Natural killer cell (primary cell): ENCODE measurements at regions not wholly inside any gene's neighbourhood (a gene's known extent, or its start where the extent isn't known, plus 50 kb on each side); places are given as distances from the start of the nearest gene placed in this dataset.

Experiments used
- ATAC-seq, 3 donors: fragments of 150-1000 bp in 2 of 3; fragments of 200-7000 bp in 1 of 3; cut with Tn5 transposase; 1 replicate in 1 of 3; 2 replicates in 2 of 3; pipeline ENCODE4 v1.10.0; 2021; ENCODE audit warnings: mild to moderate bottlenecking in 2 of 3, moderate library complexity in 2 of 3
- DNase-seq, 2 donors: peaks; one replicate each; pipeline versions ENCODE4 v3.0.0 to v3.0.0-alpha.2; 2013 to 2021; ENCODE audit warnings: mixed read lengths in 1 of 2
- H3K27ac ChIP-seq: one replicate; pipeline ENCODE4 v1.5.1; 2013; ENCODE audit warnings: mild to moderate bottlenecking, low read length
- H3K27me3 ChIP-seq: one replicate; pipeline ENCODE4 v1.6.1; 2013; ENCODE audit warnings: low read length; ENCODE audit not compliant: control insufficient read depth, insufficient read depth
- H3K36me3 ChIP-seq: one replicate; pipeline ENCODE4 v1.6.1; 2013; ENCODE audit warnings: low read length; ENCODE audit not compliant: control insufficient read depth, insufficient read depth
- H3K4me1 ChIP-seq: one replicate; pipeline ENCODE4 v1.6.1; 2013; ENCODE audit warnings: low read length; ENCODE audit not compliant: control insufficient read depth, insufficient read depth
- H3K4me3 ChIP-seq: one replicate; pipeline ENCODE4 v1.5.1; 2013; ENCODE audit warnings: low read length
- H3K9me3 ChIP-seq: one replicate; pipeline ENCODE4 v1.6.1; 2013; ENCODE audit warnings: low read length; ENCODE audit not compliant: control insufficient read depth, insufficient read depth
- H3K27ac Mint-ChIP-seq, 2 donors: one replicate each; pipeline ENCODE4 v1.8.0; 2022; ENCODE audit warnings: mild to moderate bottlenecking in 2 of 2, mixed read lengths in 2 of 2, moderate library complexity in 1 of 2
- H3K27me3 Mint-ChIP-seq, 2 donors: one replicate each; pipeline ENCODE4 v1.8.0; 2022; ENCODE audit warnings: low read depth in 2 of 2, mixed read lengths in 2 of 2
- H3K36me3 Mint-ChIP-seq: one replicate; pipeline ENCODE4 v1.8.0; 2022; ENCODE audit warnings: mixed read lengths
- H3K4me1 Mint-ChIP-seq, 2 donors: one replicate each; pipeline ENCODE4 v1.8.0; 2022; ENCODE audit warnings: mixed read lengths in 2 of 2
- H3K4me3 Mint-ChIP-seq: one replicate; pipeline ENCODE4 v1.8.0; 2022; ENCODE audit warnings: mild to moderate bottlenecking, moderate library complexity, mixed read lengths
- H3K9me3 Mint-ChIP-seq, 2 donors: one replicate each; pipeline ENCODE4 v1.8.0; 2022; ENCODE audit warnings: mixed read lengths in 2 of 2
- CTCF ChIP-seq: fragments of 200-600 bp; IDR thresholded peaks from one replicate; pipeline ENCODE4 v1.8.0; 2022; ENCODE audit warnings: antibody characterized with exemption
- WGBS: methylation state at CpG from one replicate; pipeline ENCODE4 v1.1.7; 2013; ENCODE audit warnings: missing lambda C conversion rate; ENCODE audit not compliant: insufficient coverage; 5-methylcytosine and 5-hydroxymethylcytosine counted together
- intact Hi-C: fragments of 100-400 bp; cut with micrococcal nuclease; formaldehyde crosslinking; loops from one replicate; pipeline ENCODE4 v1.14.2; 2022

- no peaks in the 10 kb centered on the region for H3K4me1 ChIP-seq
- Mint-ChIP-seq H3K36me3 (no peaks in the 10 kb centered on the region), H3K4me3 (no peak overlapping the region), H3K9me3 (no peaks in the 10 kb centered on the region), H3K27me3 (peaks cover 20 to 43% of the 10 kb centered on the region in 2 donors), H3K27ac (no peak overlapping the region), H3K4me1 (no peaks in the 10 kb centered on the region)
- no peak overlapping the region for H3K27ac ChIP-seq
- H3K36me3 ChIP-seq = no peaks in the 10 kb centered on the region
- H3K9me3 ChIP-seq = no peaks in the 10 kb centered on the region
- intact Hi-C loops = no loop called here
- ATAC-seq (no peak), DNase-seq (no peak)
- no peak for TF ChIP-seq CTCF
- H3K27me3 ChIP-seq = no peaks in the 10 kb centered on the region
- no peak overlapping the region for H3K4me3 ChIP-seq
These were observed 193.5 kb upstream of the RFX3 start for GRCh38 chr9:3719286-3719685.

- DNase-seq (no peak), ATAC-seq (no peak)
- Mint-ChIP-seq H3K36me3 (no peaks in the 10 kb centered on the region), H3K9me3 (no peaks in the 10 kb centered on the region), H3K27ac (no peak overlapping the region), H3K4me1 (no peaks in the 10 kb centered on the region), H3K27me3 (peaks cover 20 to 47% of the 10 kb centered on the region in 2 donors), H3K4me3 (no peak overlapping the region)
- no peak overlapping the region for H3K4me3 ChIP-seq
- no peaks in the 10 kb centered on the region for H3K36me3 ChIP-seq
- no peak overlapping the region for H3K27ac ChIP-seq
- WGBS = 100% methylated on average over 2 of the region's 2 CpGs
- no peaks in the 10 kb centered on the region for H3K9me3 ChIP-seq
- H3K4me1 ChIP-seq = no peaks in the 10 kb centered on the region
- TF ChIP-seq CTCF = no peak
- intact Hi-C loops = no loop called here
- no peaks in the 10 kb centered on the region for H3K27me3 ChIP-seq
These were observed 190.6 kb upstream of the RFX3 start for GRCh38 chr9:3716415-3716814.

- Histone ChIP-seq H3K36me3 (no peaks in the 10 kb centered on the region), H3K4me3 (no peak overlapping the region), H3K27me3 (no peaks in the 10 kb centered on the region), H3K27ac (no peak overlapping the region), H3K4me1 (no peaks in the 10 kb centered on the region), H3K9me3 (no peaks in the 10 kb centered on the region)
- 77% methylated on average over 1 of the region's 1 CpG for WGBS
- H3K9me3 Mint-ChIP-seq = no peaks in the 10 kb centered on the region
- H3K27ac Mint-ChIP-seq = no peak overlapping the region
- H3K4me1 Mint-ChIP-seq = no peaks in the 10 kb centered on the region
- H3K36me3 Mint-ChIP-seq = no peaks in the 10 kb centered on the region
- ATAC-seq = no peak
- no peak overlapping the region for H3K4me3 Mint-ChIP-seq
- peaks cover 4 to 14% of the 10 kb centered on the region in 2 donors for H3K27me3 Mint-ChIP-seq
- intact Hi-C loops = no loop called here
- no peak for DNase-seq
- TF ChIP-seq CTCF = no peak
These were observed 182.9 kb upstream of the RFX3 start for GRCh38 chr9:3708751-3709150.

- Mint-ChIP-seq H3K9me3 (no peaks in the 10 kb centered on the region), H3K27me3 (peaks cover 10 to 22% of the 10 kb centered on the region in 2 donors), H3K4me1 (no peaks in the 10 kb centered on the region), H3K4me3 (no peak overlapping the region), H3K36me3 (no peaks in the 10 kb centered on the region), H3K27ac (no peak overlapping the region)
- Histone ChIP-seq H3K27ac (no peak overlapping the region), H3K27me3 (no peaks in the 10 kb centered on the region), H3K9me3 (no peaks in the 10 kb centered on the region), H3K4me1 (no peaks in the 10 kb centered on the region), H3K36me3 (no peaks in the 10 kb centered on the region), H3K4me3 (no peak overlapping the region)
- TF ChIP-seq CTCF = no peak
- intact Hi-C loops = no loop called here
- ATAC-seq (no peak), DNase-seq (no peak)
- WGBS = 81% methylated on average over 2 of the region's 2 CpGs
These were observed 179.1 kb upstream of the RFX3 start for GRCh38 chr9:3704890-3705289.
